Calu3 (cell line): ENCODE measurements at regions not wholly inside any gene's neighbourhood (a gene's known extent, or its start where the extent isn't known, plus 50 kb on each side); places are given as distances from the start of the nearest gene placed in this dataset.

Source experiments
- BruUV-seq: library from RNA; stranded (reverse); fragments of 400-500 nt; replicated peaks from 2 replicates; lab custom pipeline; 2021; lab: Mats Ljungman, UMichigan
- CTCF ChIA-PET: fragments of 300-600 bp; sonication (Branson Sonifier 250); formaldehyde crosslinking; loops from one replicate; lab custom pipeline; 2022; ENCODE audit warnings: antibody characterized with exemption; lab: Charles Lee
- DNase-seq: peaks from one replicate; pipeline ENCODE4 v3.0.0; 2022
- H3K27ac Mint-ChIP-seq: one replicate; pipeline ENCODE4 v1.8.0; 2022; ENCODE audit warnings: mixed read lengths; ENCODE audit not compliant: unreplicated experiment
- H3K27me3 Mint-ChIP-seq: one replicate; pipeline ENCODE4 v1.8.0; 2022; ENCODE audit warnings: mixed read lengths; ENCODE audit not compliant: unreplicated experiment
- H3K36me3 Mint-ChIP-seq: one replicate; pipeline ENCODE4 v1.8.0; 2022; ENCODE audit warnings: mild to moderate bottlenecking, moderate library complexity, mixed read lengths; ENCODE audit not compliant: insufficient read depth, unreplicated experiment
- H3K4me1 Mint-ChIP-seq: one replicate; pipeline ENCODE4 v1.8.0; 2022; ENCODE audit warnings: mild to moderate bottlenecking, low read depth, mixed read lengths; ENCODE audit not compliant: unreplicated experiment
- H3K4me3 Mint-ChIP-seq: one replicate; pipeline ENCODE4 v1.8.0; 2022; ENCODE audit warnings: mild to moderate bottlenecking, low read depth, moderate library complexity, mixed read lengths; ENCODE audit not compliant: unreplicated experiment
- H3K9me3 Mint-ChIP-seq: one replicate; pipeline ENCODE4 v1.8.0; 2022; ENCODE audit warnings: low read depth, mixed read lengths; ENCODE audit not compliant: unreplicated experiment
- CTCF ChIP-seq: fragments of 200-600 bp; IDR thresholded peaks from one replicate; pipeline ENCODE4 v1.8.0; 2022; ENCODE audit warnings: antibody characterized with exemption; ENCODE audit not compliant: unreplicated experiment
- intact Hi-C: fragments of 100-400 bp; cut with micrococcal nuclease; formaldehyde crosslinking; loops from one replicate; pipeline ENCODE4 v1.10.0; 2022; ENCODE audit not compliant: unreplicated experiment

GRCh38 chr17:79673517-79673916 lies 57.2 kb upstream of the ENPP7 start:
- no peak for TF ChIP-seq CTCF
- no peaks in the 10 kb centered on the region for H3K4me1 Mint-ChIP-seq
- H3K27ac Mint-ChIP-seq = no peak overlapping the region
- CTCF ChIA-PET = interaction anchor here (0.6 kb wide), 1 partner anchor 597 kb away, joined by 3 read pairs; no protein-coding TSS in a partner anchor
- intact Hi-C loops = no loop called here
- H3K36me3 Mint-ChIP-seq = no peaks in the 10 kb centered on the region
- H3K4me3 Mint-ChIP-seq = no peak overlapping the region
- H3K9me3 Mint-ChIP-seq = peaks cover 6% of the 10 kb centered on the region
- peaks cover 100% of the 10 kb centered on the region for H3K27me3 Mint-ChIP-seq
- DNase-seq = no peak
- BruUV-seq = no TSS peak

- CTCF ChIA-PET = no interaction called here
Observed at GRCh38 chr17:79672496-79672895, 58.2 kb upstream of the ENPP7 start.

GRCh38 chr17:79671085-79671694 lies 59.6 kb upstream of the ENPP7 start:
- H3K9me3 Mint-ChIP-seq = peaks cover 6% of the 10 kb centered on the region
- no peak overlapping the region for H3K4me3 Mint-ChIP-seq
- intact Hi-C loops = no loop called here
- no peak overlapping the region for H3K27ac Mint-ChIP-seq
- no peak for TF ChIP-seq CTCF
- BruUV-seq = no TSS peak
- DNase-seq = no peak
- peaks cover 4% of the 10 kb centered on the region for H3K36me3 Mint-ChIP-seq
- peaks cover 100% of the 10 kb centered on the region for H3K27me3 Mint-ChIP-seq
- no peaks in the 10 kb centered on the region for H3K4me1 Mint-ChIP-seq
- CTCF ChIA-PET = no interaction called here

More at GRCh38 chr17:79672496-79672895, 58.2 kb upstream of the ENPP7 start:
- intact Hi-C loops = no loop called here
- peaks cover 6% of the 10 kb centered on the region for H3K9me3 Mint-ChIP-seq
- no peak overlapping the region for H3K27ac Mint-ChIP-seq
- peaks cover 100% of the 10 kb centered on the region for H3K27me3 Mint-ChIP-seq
- no peaks in the 10 kb centered on the region for H3K36me3 Mint-ChIP-seq
- no peak for TF ChIP-seq CTCF
- BruUV-seq = no TSS peak
- no peak for DNase-seq
- no peaks in the 10 kb centered on the region for H3K4me1 Mint-ChIP-seq
- H3K4me3 Mint-ChIP-seq = no peak overlapping the region

GRCh38 chr17:79670537-79671084 lies 59.8 kb upstream of the RBFOX3 start:
- H3K9me3 Mint-ChIP-seq = peaks cover 6% of the 10 kb centered on the region
- intact Hi-C loops = no loop called here
- CTCF ChIA-PET = interaction anchor here (0.6 kb wide), 1 partner anchor 22 kb away, joined by 3 read pairs; no protein-coding TSS in a partner anchor
- no peak for TF ChIP-seq CTCF
- BruUV-seq = no TSS peak
- H3K4me3 Mint-ChIP-seq = no peak overlapping the region
- DNase-seq = no peak
- H3K27ac Mint-ChIP-seq = no peak overlapping the region
- peaks cover 99% of the 10 kb centered on the region for H3K27me3 Mint-ChIP-seq
- H3K4me1 Mint-ChIP-seq = no peaks in the 10 kb centered on the region
- peaks cover 5% of the 10 kb centered on the region for H3K36me3 Mint-ChIP-seq
